Thoracic aorta (tissue), 2 donors: ENCODE measurements at regions not wholly inside any gene's neighbourhood (a gene's known extent, or its start where the extent isn't known, plus 50 kb on each side); places are given as distances from the start of the nearest gene placed in this dataset.

Source experiments
- ATAC-seq: fragments of 150-250 bp; one replicate; pipeline ENCODE4 v1.8.0; 2017; ENCODE audit warnings: low read depth; ENCODE audit not compliant: insufficient number of reproducible peaks, low FRiP score
- DNase-seq: peaks from one replicate; pipeline ENCODE4 v3.0.0-alpha.2; 2020; ENCODE audit warnings: low spot score
- H3K27ac ChIP-seq, 2 donors: fragments of 200-600 bp; sonication (generic); 1 replicate in 1 of 2; 2 replicates in 1 of 2; pipeline ENCODE4 v1.5.1; 2016; ENCODE audit warnings: mild to moderate bottlenecking in 2 of 2, moderate library complexity in 2 of 2
- H3K27me3 ChIP-seq: fragments of 200-600 bp; sonication (generic); replicated peaks from 2 replicates; pipeline ENCODE4 v1.6.0; 2016; ENCODE audit warnings: mild to moderate bottlenecking; ENCODE audit not compliant: insufficient read depth
- H3K36me3 ChIP-seq: fragments of 200-600 bp; sonication (generic); one replicate; pipeline ENCODE4 v1.5.1; 2016
- H3K4me1 ChIP-seq, 2 donors: fragments of 200-600 bp; sonication (generic); 1 replicate in 1 of 2; 2 replicates in 1 of 2; pipeline versions ENCODE4 v1.5.1 to v1.6.0; 2016; ENCODE audit warnings: low read depth in 2 of 2, mild to moderate bottlenecking in 1 of 2; ENCODE audit not compliant: control insufficient read depth in 1 of 2
- H3K4me3 ChIP-seq: fragments of 200-600 bp; sonication (generic); 2 replicates; pipeline ENCODE4 v1.5.1; 2016; ENCODE audit warnings: mild to moderate bottlenecking
- H3K9me3 ChIP-seq: fragments of 200-600 bp; sonication (generic); 2 replicates; pipeline ENCODE4 v1.5.1; 2016
- CTCF ChIP-seq: fragments of 200-600 bp; sonication (generic); IDR thresholded peaks from one replicate; pipeline ENCODE4 v1.5.1; 2019; ENCODE audit warnings: antibody characterized with exemption

- ATAC-seq, result no peak
- no peaks in the 10 kb centered on the region for H3K27me3 ChIP-seq
- no peaks in the 10 kb centered on the region for H3K9me3 ChIP-seq
- H3K4me1 ChIP-seq, result no peaks in the 10 kb centered on the region
- no peaks in the 10 kb centered on the region for H3K36me3 ChIP-seq
- no peak overlapping the region for H3K27ac ChIP-seq
- TF ChIP-seq CTCF, result no peak
- DNase-seq, result no peak
- no peak overlapping the region for H3K4me3 ChIP-seq
These were observed 198.1 kb upstream of the UGT8 start for GRCh38 chr4:114400531-114400930.

- H3K9me3 ChIP-seq, result no peaks in the 10 kb centered on the region
- no peaks in the 10 kb centered on the region for H3K36me3 ChIP-seq
- no peak overlapping the region for H3K4me3 ChIP-seq
- no peak for ATAC-seq
- no peaks in the 10 kb centered on the region for H3K27me3 ChIP-seq
- no peak for TF ChIP-seq CTCF
- H3K27ac ChIP-seq, result no peak overlapping the region
- no peaks in the 10 kb centered on the region for H3K4me1 ChIP-seq
- no peak for DNase-seq
These were observed 197.1 kb upstream of the UGT8 start for GRCh38 chr4:114401483-114401882.

- H3K4me1 ChIP-seq, result no peaks in the 10 kb centered on the region
- TF ChIP-seq CTCF, result no peak
- no peaks in the 10 kb centered on the region for H3K9me3 ChIP-seq
- H3K4me3 ChIP-seq, result no peak overlapping the region
- no peaks in the 10 kb centered on the region for H3K36me3 ChIP-seq
- DNase-seq (no peak), ATAC-seq (no peak)
- H3K27ac ChIP-seq, result no peak overlapping the region
- no peaks in the 10 kb centered on the region for H3K27me3 ChIP-seq
These were observed 181.4 kb upstream of the UGT8 start for GRCh38 chr4:114417214-114417613.

GRCh38 chr4:114420069-114420468, 178.5 kb upstream of the UGT8 start:
- ATAC-seq (no peak), DNase-seq (no peak)
- H3K4me3 ChIP-seq, result no peak overlapping the region
- H3K36me3 ChIP-seq, result no peaks in the 10 kb centered on the region
- H3K4me1 ChIP-seq, result no peaks in the 10 kb centered on the region
- no peak overlapping the region for H3K27ac ChIP-seq
- no peak for TF ChIP-seq CTCF
- H3K9me3 ChIP-seq, result no peaks in the 10 kb centered on the region
- no peaks in the 10 kb centered on the region for H3K27me3 ChIP-seq

GRCh38 chr4:114423582-114423981, 175.0 kb upstream of the UGT8 start:
- H3K4me3 ChIP-seq, result no peak overlapping the region
- H3K27ac ChIP-seq, result no peak overlapping the region
- H3K36me3 ChIP-seq, result no peaks in the 10 kb centered on the region
- no peak for TF ChIP-seq CTCF
- H3K4me1 ChIP-seq, result no peaks in the 10 kb centered on the region
- no peaks in the 10 kb centered on the region for H3K27me3 ChIP-seq
- no peak for ATAC-seq
- H3K9me3 ChIP-seq, result peaks cover 4% of the 10 kb centered on the region
- no peak for DNase-seq
